NCI-H2107 treated with DMSO at 0.1 percent for 48 hours (cell line): ENCODE measurements at regions not wholly inside any gene's neighbourhood (a gene's known extent, or its start where the extent isn't known, plus 50 kb on each side); places are given as distances from the start of the nearest gene placed in this dataset.
A peak's percentile ranks its signal among the peaks of the same experiment; 100 is the strongest.

Source experiments
- DNase-seq: peaks from one replicate; lab custom pipeline; 2025; ENCODE audit not compliant: unreplicated experiment; lab: John Stamatoyannopoulos, UW

DNA sequence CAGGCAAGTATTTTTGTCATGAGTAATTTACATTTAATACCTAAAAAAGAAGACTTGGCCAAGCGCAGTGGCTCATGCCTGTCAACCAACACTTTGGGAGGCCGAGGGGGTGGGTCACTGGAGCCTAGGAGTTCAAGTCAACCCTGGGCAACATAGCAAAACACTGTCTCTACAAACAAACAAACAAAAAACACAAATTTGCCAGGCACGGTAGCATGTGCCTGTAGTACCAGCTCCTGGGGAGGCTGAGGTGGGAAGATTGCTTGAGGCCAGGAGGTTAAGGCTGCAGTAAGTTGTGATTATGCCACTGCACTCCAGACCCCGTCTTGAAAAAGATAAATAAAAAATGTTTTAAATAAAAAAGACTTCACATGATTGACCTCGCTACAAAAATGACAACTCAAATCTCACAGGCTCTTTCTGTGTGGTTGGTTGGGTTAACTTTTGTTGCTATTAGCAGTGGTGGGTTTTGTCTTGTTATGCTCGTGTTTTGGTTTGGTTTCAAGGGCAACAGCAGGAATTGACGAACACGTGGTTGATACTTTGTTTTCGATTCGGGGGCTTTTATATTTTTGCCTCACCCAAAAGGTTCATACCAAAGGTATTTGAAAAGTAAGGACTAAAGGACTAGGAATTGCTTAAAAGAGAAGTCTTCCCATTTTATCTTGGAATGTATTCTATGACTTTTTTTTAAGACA lies 227.2 kb upstream of the MKLN1 start:
- no peak for DNase-seq

GRCh38 chr7:131103997-131104396 lies 223.7 kb upstream of the MKLN1 start:
- no peak for DNase-seq

GRCh38 chr7:131104596-131105293 lies 222.9 kb upstream of the MKLN1 start:
- DNase-seq, result no peak

DNA sequence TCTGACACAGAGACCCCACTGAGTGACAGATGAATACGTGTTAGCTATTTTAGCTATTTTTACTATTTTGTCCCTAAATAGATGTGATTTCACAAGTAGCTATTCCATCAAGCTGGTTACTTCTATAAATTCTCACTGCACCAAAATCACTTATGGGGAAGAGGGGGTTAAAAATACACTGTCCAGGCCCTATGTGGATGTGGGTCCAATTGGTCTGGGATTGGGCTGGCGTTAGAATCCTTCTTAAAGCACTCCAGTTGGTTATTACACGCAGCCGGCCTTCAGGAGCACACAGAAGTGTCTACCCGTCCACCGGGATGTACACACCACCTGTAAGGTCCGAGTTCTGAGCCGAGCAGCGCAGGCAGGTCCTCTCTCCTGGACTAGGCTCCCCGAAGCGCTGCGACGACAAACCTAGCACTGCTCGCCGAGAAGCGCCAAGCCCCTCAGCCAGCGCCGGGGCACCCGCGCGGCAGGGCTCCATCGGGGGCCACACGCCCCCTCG lies 222.3 kb upstream of the MKLN1 start:
- DNase-seq, result no peak

DNA sequence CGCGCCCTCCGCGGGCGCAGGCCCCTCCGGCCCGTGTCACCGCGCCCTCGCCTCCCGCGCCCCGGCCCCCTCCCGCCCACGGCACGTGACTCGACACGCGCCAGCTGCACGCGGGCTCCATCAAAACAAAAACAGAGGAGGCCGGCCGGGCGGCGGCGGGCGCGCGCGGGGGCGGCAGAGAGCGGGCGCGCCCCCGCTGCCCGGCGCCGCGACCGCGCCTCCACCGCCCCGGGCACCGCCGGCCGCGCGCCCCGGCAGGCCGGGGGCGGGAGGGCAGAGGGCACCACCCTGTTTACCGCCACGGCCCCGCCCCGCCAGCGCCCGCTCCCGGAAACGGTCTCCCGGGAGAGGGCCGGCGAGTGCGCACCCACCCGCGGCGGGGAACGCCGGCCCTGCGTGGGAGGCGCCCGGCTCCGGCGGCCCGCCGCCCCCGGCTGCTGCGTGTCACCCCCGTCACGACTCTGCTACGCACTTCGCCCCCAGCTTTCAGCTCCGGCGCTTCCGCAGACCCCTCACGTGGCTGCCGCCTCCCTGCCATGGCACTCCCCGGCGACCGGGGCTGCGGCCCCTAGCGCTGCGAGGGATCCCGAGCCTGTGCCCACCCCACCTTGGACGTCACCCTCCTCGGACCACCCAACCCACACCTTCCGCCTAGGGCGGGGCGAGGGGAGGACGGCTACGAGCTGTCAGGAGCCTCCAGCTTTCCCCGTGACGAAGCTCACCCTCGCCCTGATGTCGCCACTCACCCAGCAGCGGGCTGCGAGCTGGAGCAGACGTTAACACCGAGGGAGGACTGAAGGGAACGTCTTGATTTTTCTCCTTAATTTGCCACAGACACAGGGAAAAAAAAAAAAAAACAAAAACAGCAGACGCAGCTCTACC lies 221.6 kb upstream of the MKLN1 start:
- DNase-seq, result peak; percentile 18

DNA sequence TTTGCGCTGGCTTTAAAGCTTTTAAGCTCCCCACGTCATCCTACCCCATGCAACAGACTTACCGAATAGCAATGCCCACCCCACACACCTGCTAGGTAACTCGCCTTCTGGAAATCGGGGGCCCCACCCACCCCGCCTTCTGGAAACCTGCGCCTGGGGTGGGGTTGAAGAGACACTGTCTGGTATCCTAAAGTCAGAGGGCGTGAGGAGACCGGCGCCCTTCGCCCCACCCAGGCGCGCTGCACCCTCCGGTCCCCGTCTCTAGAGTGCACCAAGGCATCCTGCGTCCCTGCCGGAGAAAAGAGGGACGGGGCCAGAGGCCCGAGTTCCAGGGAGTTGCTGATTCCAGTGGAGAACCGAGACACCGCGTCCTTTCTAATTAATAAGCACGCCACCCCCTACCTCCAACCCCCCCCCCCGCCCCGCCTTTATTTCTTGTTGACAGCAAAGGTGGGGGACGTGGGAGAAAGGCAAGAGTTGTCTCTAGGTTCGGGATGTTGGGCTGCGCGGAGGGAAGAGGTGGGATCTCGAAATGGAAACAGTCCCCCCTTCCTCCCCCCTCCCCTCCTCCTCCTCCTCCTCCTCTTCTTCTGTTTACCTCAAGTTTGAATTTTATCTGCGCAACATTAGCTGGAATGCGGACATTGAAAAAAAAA lies 220.9 kb upstream of the MKLN1 start:
- peak; percentile 32 for DNase-seq

DNA sequence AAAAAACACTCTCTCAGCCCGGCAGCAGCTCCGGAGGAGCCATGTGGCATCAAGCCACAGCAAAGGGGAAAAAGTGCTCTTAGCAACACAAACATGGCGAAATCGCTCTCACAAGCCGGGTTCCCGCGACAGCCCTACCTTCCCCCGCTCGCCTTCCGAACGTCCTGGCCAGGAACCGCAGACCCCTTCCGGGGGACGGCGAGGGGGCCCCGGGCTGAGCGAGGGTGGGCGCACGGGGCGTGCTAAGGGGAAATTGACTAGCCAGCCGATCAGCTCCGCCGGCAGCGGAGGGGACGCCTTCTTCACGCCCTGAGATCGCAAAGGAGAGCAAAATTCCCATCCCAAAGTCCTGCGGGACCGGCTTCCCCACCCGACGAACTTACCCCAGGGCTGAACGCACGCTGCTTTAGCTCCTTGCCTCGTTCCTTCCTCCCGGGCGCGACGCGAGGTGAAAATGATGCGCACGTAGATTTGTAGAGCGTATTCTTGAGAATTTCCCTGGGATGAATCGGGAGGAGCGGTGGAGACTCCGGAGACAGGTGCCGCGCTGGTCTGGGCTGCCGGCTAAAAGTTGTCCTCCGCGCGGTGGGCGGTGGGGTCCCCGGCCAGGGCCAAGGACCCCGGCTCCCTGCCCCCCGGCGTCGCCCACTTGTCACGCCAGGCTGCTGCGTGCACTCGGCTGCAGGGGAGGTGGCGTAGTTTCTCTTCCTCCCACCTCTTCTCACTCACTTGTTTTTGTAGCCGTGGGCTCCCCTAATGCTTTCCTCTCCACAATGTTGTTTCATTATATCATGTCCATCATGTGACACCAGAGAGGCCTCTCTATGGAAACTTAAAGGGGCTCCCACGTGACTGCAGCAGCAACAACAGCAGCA lies 220.1 kb upstream of the MKLN1 start:
- peak; percentile 49 for DNase-seq

DNA sequence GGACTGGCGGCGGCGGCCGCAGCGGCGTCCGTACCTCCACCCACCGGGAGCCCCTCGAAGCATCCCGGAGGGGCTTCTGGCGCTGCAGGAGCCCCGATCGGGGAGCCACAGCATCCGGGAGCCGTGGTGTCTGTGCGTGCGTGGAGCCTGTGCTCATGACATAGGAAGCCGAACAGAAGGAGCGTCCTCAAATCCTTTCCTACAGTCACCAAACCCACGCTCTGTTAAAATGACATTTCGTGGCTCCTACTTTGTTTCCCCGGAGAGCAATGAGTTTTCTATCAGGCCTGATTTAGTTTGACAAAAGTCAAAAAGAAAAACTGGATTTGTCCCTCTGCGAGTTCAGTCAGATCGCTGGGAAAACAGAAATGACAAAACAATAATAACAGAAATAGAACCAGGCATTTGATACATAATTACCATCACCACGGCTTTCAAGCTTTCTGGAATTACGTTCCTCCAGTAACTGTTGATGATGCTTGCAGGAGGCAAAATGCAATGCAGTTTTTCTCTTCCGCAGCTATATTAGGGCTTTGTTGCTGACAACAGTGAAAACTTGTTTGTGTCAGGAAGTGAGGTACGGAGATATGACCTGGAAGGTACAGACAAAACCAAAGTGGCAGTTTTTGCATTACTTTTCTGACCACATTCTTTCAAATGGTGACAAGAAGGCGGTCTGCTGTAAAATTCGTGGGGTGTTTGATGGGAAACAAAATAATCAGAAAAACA lies 219.3 kb upstream of the MKLN1 start:
- DNase-seq, result no peak

GRCh38 chr7:131109011-131109758 lies 218.5 kb upstream of the MKLN1 start:
- DNase-seq, result peak; percentile 16

- peak; percentile 23 for DNase-seq
Observed at GRCh38 chr7:131109759-131110296, 217.8 kb upstream of the MKLN1 start.

- DNase-seq, result no peak
Observed at GRCh38 chr7:131110297-131111080, 217.2 kb upstream of the MKLN1 start.

- no peak for DNase-seq
Observed at GRCh38 chr7:131111081-131111576, 216.5 kb upstream of the MKLN1 start.

DNA sequence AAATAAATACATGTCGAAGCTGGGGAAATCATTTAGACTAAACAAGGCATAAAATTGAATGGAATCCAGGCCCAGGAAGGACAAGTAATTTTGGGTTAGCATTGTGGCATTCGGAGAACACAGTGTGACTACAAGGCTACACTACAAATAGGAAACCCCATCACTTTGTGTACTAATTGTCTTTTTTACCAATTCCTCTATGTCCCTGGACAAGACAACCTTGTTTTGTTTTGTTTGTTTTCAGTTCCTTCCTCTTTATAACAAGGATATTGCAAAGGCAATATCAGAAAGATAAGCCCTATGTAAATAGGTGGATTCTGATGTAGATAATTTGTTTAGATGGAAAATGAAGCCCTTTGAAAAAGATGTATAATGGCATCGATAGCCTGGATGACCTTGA lies 215.9 kb upstream of the MKLN1 start:
- no peak for DNase-seq

DNA sequence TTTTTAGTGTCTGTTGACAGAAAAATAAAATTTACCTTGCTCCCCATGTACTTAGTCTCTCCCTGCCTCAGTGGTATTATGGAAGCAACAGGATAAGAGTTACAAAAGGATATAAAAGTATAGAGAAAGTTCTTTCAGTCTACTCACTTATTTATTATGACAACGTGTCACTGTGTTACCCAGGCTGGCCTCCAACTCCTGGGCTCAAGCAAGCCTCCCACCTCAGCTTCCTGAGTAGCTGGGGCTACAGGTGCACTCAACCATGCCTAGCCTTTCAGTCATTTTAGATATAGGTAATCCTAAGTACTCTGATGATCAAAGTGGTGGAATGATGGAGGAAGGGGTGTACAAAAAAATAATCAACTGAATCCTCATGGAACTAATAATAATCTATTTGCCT lies 215.2 kb upstream of the MKLN1 start:
- no peak for DNase-seq

- DNase-seq, result no peak
Observed at GRCh38 chr7:131115340-131115739, 212.3 kb upstream of the MKLN1 start.

DNA sequence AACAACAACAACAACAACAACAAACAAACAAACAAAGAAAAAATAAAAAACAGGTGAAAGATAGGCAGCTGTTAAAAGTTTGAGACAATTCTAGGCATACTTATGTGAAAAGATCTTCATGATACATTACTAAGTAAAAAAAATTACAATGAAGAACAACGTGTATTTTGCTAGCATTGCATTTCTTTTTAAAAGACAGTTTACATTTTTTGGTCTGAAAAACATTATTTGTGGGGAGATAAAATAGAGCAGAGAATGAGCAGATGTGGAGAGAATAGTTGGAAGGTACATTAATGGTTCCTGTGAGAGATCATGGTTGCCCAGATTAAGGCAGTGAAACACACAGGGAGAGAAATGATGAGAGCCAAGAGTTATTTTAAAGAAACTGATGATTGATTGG lies 210.2 kb upstream of the MKLN1 start:
- no peak for DNase-seq

DNA sequence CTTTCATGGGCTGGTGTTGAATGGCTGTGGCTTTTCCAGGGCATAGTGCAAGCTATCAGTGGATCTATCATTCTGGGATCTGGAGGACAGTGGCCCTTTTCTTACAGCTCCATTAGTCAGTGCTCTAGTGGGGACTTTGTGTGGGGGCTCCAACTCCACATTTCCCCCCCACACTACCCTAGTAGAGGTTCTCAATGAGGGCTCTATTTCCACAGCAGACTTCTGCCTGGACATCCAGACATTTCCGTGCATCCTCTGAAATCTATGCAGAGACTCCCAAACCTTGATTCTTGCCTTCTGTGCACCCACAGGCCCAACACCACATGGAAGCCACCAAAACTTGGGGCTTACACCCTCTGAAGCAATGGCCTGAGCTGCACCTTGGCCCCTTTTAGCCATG lies 208.3 kb upstream of the MKLN1 start:
- DNase-seq, result no peak

- no peak for DNase-seq
Observed at GRCh38 chr7:131122394-131122793, 205.3 kb upstream of the MKLN1 start.
